Panc1 (cell line): ENCODE measurements at regions not wholly inside any gene's neighbourhood (a gene's known extent, or its start where the extent isn't known, plus 50 kb on each side); places are given as distances from the start of the nearest gene placed in this dataset.

ENCODE experiments used
- ATAC-seq: fragments of 200-7000 bp; cut with Tn5 transposase; 2 replicates; pipeline ENCODE4 v1.9.1; 2020; ENCODE audit warnings: mild to moderate bottlenecking, moderate library complexity
- BruUV-seq: library from RNA; stranded (reverse); fragments of 400-500 nt; replicated peaks from 2 replicates; lab custom pipeline; 2021; lab: Mats Ljungman, UMichigan
- CTCF ChIA-PET: fragments of 300-600 bp; sonication (Branson Sonifier 250); formaldehyde crosslinking; loops from one replicate; lab custom pipeline; 2022; ENCODE audit warnings: antibody characterized with exemption; lab: Charles Lee
- POLR2A ChIA-PET: fragments of 300-600 bp; sonication (Branson Sonifier 250); formaldehyde crosslinking; loops from one replicate; lab custom pipeline; 2022; ENCODE audit warnings: antibody characterized with exemption; lab: Charles Lee
- DNase-seq: peaks from one replicate; pipeline ENCODE4 v3.0.0-alpha.2; 2010; ENCODE audit warnings: low read depth, low spot score
- H3K27ac ChIP-seq: 2 replicates; pipeline ENCODE4 v1.5.1; 2011; ENCODE audit warnings: mild to moderate bottlenecking, low read length, inconsistent platforms
- H3K27me3 ChIP-seq: fragments of 200-500 bp; sonication (Bioruptor generic); 2 replicates; pipeline ENCODE4 v1.6.0; 2014; ENCODE audit warnings: low read length, inconsistent platforms; ENCODE audit not compliant: control insufficient read depth, insufficient read depth
- H3K36me3 ChIP-seq: fragments of 200-500 bp; sonication (Bioruptor generic); 2 replicates; pipeline ENCODE4 v1.5.1; 2014; ENCODE audit warnings: inconsistent platforms, mild to moderate bottlenecking, low read length, moderate library complexity; ENCODE audit not compliant: control insufficient read depth, insufficient read depth
- H3K4me1 ChIP-seq: 2 replicates; pipeline ENCODE4 v1.5.1; 2011; ENCODE audit warnings: inconsistent platforms, mild to moderate bottlenecking, low read length, moderate library complexity; ENCODE audit not compliant: control insufficient read depth, insufficient read depth
- H3K4me3 ChIP-seq, 2 experiments: 2 replicates each; pipeline ENCODE4 v1.5.1; 2011 to 2012; ENCODE audit warnings: low read depth in 2 of 2, low read length in 2 of 2, mild to moderate bottlenecking in 2 of 2, inconsistent platforms in 1 of 2, moderate library complexity in 1 of 2
- H3K9me3 ChIP-seq: fragments of 200-500 bp; sonication (Bioruptor generic); 2 replicates; pipeline ENCODE4 v1.5.1; 2014; ENCODE audit warnings: low read depth, mild to moderate bottlenecking, inconsistent platforms, low read length, moderate library complexity; ENCODE audit not compliant: control insufficient read depth, insufficient read depth
- POLR2AphosphoS5 ChIP-seq: IDR thresholded peaks from 2 replicates; pipeline ENCODE4 v1.6.1; 2012; ENCODE audit warnings: mild to moderate bottlenecking, low read depth, low read length, moderate library complexity
- SIN3A ChIP-seq: IDR thresholded peaks from 2 replicates; pipeline ENCODE4 v1.6.1; 2012; ENCODE audit warnings: low read depth, mild to moderate bottlenecking, low read length, moderate library complexity, borderline replicate concordance; ENCODE audit not compliant: insufficient read depth
- TCF7L2 ChIP-seq: IDR thresholded peaks from 2 replicates; pipeline ENCODE4 v1.6.1; 2011; ENCODE audit warnings: mild to moderate bottlenecking, low read depth, low read length, inconsistent platforms
- in situ Hi-C: cut with HindIII; loops from 2 replicates; pipeline ENCODE4 v1.10.0; 2016; ENCODE audit warnings: low sequenced_read_pairs, low pct_unique_long_range_greater_than_20kb
- intact Hi-C: fragments of 100-400 bp; cut with micrococcal nuclease; formaldehyde crosslinking; loops from one replicate; pipeline ENCODE4 v1.10.0; 2022; ENCODE audit not compliant: unreplicated experiment
- TF ChIP-seq, protein P1 (sequence below), 2 experiments: IDR thresholded peaks; 2 replicates each; pipeline ENCODE4 v1.6.1; 2011 to 2012; ENCODE audit warnings: low read depth in 2 of 2, control low read depth in 1 of 2, low read length in 1 of 2, mild to moderate bottlenecking in 1 of 2, moderate library complexity in 1 of 2; ENCODE audit not compliant: insufficient read depth in 1 of 2
- TF ChIP-seq, protein P2 (sequence below): fragments of 450-650 bp; IDR thresholded peaks from 2 replicates; pipeline ENCODE4 v1.5.1; 2017; ENCODE audit warnings: mild to moderate bottlenecking

- H3K9me3 ChIP-seq = no peaks in the 10 kb centered on the region
- TF ChIP-seq, protein P1, sequence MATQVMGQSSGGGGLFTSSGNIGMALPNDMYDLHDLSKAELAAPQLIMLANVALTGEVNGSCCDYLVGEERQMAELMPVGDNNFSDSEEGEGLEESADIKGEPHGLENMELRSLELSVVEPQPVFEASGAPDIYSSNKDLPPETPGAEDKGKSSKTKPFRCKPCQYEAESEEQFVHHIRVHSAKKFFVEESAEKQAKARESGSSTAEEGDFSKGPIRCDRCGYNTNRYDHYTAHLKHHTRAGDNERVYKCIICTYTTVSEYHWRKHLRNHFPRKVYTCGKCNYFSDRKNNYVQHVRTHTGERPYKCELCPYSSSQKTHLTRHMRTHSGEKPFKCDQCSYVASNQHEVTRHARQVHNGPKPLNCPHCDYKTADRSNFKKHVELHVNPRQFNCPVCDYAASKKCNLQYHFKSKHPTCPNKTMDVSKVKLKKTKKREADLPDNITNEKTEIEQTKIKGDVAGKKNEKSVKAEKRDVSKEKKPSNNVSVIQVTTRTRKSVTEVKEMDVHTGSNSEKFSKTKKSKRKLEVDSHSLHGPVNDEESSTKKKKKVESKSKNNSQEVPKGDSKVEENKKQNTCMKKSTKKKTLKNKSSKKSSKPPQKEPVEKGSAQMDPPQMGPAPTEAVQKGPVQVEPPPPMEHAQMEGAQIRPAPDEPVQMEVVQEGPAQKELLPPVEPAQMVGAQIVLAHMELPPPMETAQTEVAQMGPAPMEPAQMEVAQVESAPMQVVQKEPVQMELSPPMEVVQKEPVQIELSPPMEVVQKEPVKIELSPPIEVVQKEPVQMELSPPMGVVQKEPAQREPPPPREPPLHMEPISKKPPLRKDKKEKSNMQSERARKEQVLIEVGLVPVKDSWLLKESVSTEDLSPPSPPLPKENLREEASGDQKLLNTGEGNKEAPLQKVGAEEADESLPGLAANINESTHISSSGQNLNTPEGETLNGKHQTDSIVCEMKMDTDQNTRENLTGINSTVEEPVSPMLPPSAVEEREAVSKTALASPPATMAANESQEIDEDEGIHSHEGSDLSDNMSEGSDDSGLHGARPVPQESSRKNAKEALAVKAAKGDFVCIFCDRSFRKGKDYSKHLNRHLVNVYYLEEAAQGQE (IDR thresholded peaks at IDR 0.05; ENCODE audit: insufficient read depth in 1 of 2, low read depth in 2 of 2, low read length in 1 of 2) = no peak
- TF ChIP-seq, protein P2, sequence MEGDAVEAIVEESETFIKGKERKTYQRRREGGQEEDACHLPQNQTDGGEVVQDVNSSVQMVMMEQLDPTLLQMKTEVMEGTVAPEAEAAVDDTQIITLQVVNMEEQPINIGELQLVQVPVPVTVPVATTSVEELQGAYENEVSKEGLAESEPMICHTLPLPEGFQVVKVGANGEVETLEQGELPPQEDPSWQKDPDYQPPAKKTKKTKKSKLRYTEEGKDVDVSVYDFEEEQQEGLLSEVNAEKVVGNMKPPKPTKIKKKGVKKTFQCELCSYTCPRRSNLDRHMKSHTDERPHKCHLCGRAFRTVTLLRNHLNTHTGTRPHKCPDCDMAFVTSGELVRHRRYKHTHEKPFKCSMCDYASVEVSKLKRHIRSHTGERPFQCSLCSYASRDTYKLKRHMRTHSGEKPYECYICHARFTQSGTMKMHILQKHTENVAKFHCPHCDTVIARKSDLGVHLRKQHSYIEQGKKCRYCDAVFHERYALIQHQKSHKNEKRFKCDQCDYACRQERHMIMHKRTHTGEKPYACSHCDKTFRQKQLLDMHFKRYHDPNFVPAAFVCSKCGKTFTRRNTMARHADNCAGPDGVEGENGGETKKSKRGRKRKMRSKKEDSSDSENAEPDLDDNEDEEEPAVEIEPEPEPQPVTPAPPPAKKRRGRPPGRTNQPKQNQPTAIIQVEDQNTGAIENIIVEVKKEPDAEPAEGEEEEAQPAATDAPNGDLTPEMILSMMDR = no peak
- TF ChIP-seq SIN3A (no peak), POLR2AphosphoS5 (no peak), TCF7L2 (no peak)
- no peak overlapping the region for H3K4me3 ChIP-seq
- in situ Hi-C loops = no loop called here
- no TSS peak for BruUV-seq
- H3K27me3 ChIP-seq = no peaks in the 10 kb centered on the region
- intact Hi-C loops = no loop called here
- ChIA-PET CTCF (interaction anchor here (0.7 kb wide), 1 partner anchor 92 kb away, joined by 6 read pairs; no protein-coding TSS in a partner anchor), POLR2A (no interaction called here)
- DNase-seq (no peak), ATAC-seq (no peak)
- no peaks in the 10 kb centered on the region for H3K36me3 ChIP-seq
- H3K27ac ChIP-seq = no peak overlapping the region
- H3K4me1 ChIP-seq = no peaks in the 10 kb centered on the region
These were observed 548.0 kb upstream of the SOX11 start for GRCh38 chr2:5144159-5144558.

GRCh38 chr2:5145053-5145452 is 547.1 kb upstream of the SOX11 start:
- Histone ChIP-seq H3K27ac (no peak overlapping the region), H3K27me3 (no peaks in the 10 kb centered on the region), H3K4me3 (no peak overlapping the region), H3K4me1 (no peaks in the 10 kb centered on the region), H3K36me3 (no peaks in the 10 kb centered on the region), H3K9me3 (no peaks in the 10 kb centered on the region)
- intact Hi-C loops (no loop called here), in situ Hi-C loops (no loop called here)
- POLR2A ChIA-PET = no interaction called here
- TF ChIP-seq POLR2AphosphoS5 (no peak), SIN3A (no peak), TCF7L2 (no peak)
- TF ChIP-seq, protein P2 = no peak
- TF ChIP-seq, protein P1 (IDR thresholded peaks at IDR 0.05; ENCODE audit: insufficient read depth in 1 of 2, low read depth in 2 of 2, low read length in 1 of 2) = no peak
- CTCF ChIA-PET = no interaction called here
- no TSS peak for BruUV-seq
- DNase-seq (no peak), ATAC-seq (no peak)
